ENCODE measurements at regions not wholly inside any gene's neighbourhood (a gene's known extent, or its start where the extent isn't known, plus 50 kb on each side); places are given as distances from the start of the nearest gene placed in this dataset.

- TF ChIP-seq, protein P1, sequence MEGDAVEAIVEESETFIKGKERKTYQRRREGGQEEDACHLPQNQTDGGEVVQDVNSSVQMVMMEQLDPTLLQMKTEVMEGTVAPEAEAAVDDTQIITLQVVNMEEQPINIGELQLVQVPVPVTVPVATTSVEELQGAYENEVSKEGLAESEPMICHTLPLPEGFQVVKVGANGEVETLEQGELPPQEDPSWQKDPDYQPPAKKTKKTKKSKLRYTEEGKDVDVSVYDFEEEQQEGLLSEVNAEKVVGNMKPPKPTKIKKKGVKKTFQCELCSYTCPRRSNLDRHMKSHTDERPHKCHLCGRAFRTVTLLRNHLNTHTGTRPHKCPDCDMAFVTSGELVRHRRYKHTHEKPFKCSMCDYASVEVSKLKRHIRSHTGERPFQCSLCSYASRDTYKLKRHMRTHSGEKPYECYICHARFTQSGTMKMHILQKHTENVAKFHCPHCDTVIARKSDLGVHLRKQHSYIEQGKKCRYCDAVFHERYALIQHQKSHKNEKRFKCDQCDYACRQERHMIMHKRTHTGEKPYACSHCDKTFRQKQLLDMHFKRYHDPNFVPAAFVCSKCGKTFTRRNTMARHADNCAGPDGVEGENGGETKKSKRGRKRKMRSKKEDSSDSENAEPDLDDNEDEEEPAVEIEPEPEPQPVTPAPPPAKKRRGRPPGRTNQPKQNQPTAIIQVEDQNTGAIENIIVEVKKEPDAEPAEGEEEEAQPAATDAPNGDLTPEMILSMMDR (IDR thresholded peaks at IDR 0.05; ENCODE audit: insufficient read depth, low read length, poor library complexity, severe bottlenecking) = no peak
- TF ChIP-seq EZH2phosphoT487 (conservative IDR thresholded peaks at IDR 0.05; ENCODE audit: low read length) = no peak
Measured at GRCh38 chr18:22601481-22601880, 183.8 kb upstream of the CTAGE1 start.
